GM12874 (cell line): ENCODE measurements at regions not wholly inside any gene's neighbourhood (a gene's known extent, or its start where the extent isn't known, plus 50 kb on each side); places are given as distances from the start of the nearest gene placed in this dataset.

Experiments
- CTCF ChIP-seq: IDR thresholded peaks from 2 replicates; pipeline ENCODE4 v1.5.1; 2011; ENCODE audit warnings: low read depth, mild to moderate bottlenecking, control low read depth, low read length, moderate library complexity; ENCODE audit not compliant: insufficient read depth

- no peak for TF ChIP-seq CTCF
Measured at GRCh38 chr4:91965166-91965565, 338.6 kb upstream of the GRID2 start.

DNA sequence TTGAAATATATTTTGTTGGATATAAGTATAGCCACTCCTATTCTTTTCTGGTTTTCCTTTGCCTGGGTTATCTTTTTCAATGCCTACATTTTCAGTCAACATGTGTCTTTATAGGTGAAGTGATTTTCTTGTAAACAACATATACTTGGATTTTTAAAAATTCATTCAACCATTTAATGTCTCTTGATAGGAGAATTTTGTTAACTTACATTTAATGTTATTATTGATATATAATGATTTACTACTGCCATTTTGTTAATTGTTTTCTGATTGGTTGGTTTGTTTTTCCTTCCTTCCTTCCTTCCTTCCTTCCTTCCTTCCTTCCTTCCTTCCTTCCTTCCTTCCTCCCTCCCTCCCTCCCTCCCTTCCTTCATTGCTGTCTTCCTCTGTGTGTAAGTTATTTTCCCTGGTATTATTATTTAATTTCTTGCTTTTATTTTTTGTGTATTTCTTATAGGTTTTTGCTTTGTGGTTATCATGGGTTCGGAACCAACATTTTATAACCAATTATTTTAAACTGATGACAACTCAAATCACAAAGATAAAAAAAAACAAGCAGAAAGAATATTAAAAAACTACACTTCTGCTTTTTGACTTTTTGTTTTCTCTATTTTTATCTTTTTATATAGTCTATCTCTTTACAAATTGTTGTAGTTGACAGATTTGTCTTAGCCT is 330.1 kb upstream of the GRID2 start:
- TF ChIP-seq CTCF: no peak

GRCh38 chr4:91984466-91984865 is 319.3 kb upstream of the GRID2 start:
- no peak for TF ChIP-seq CTCF

DNA sequence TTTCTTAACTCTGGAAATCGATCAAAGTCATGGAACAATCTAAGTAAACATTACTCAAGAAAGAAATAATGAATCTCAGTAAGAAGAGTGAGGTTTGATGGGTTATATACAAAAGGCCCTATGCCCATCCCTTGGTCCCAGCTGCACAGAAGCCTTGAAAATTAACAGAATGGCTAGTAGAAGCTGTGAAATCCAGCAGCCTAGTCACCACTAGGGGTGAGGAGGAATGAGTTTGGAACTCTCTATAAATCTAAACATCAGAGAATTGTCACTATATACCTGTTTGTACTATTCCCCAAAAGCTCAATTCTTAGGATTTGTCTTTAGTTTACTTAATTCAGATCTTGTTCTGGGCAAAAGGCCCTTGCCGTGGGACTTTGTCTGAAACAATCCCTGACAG is 313.9 kb upstream of the GRID2 start:
- TF ChIP-seq CTCF: no peak

- no peak for TF ChIP-seq CTCF
Measured at GRCh38 chr4:91990726-91991125, 313.0 kb upstream of the GRID2 start.

GRCh38 chr4:91997045-91997444 is 306.7 kb upstream of the GRID2 start:
- no peak for TF ChIP-seq CTCF

- no peak for TF ChIP-seq CTCF
Measured at GRCh38 chr4:92012899-92013867, 290.6 kb upstream of the GRID2 start.
